RPMI8226 (cell line): ENCODE measurements at regions not wholly inside any gene's neighbourhood (a gene's known extent, or its start where the extent isn't known, plus 50 kb on each side); places are given as distances from the start of the nearest gene placed in this dataset.
"Not testable (repeated sequence)": the region's sequence is repeated elsewhere in the genome, so short reads cannot be mapped to it uniquely, and the experiment has no call there.

Source experiments
- DNase-seq: peaks from one replicate; pipeline ENCODE4 v3.0.0-alpha.2; 2015

- DNase-seq: no peak
These were observed 144.3 kb upstream of the KCNE2 start for GRCh38 chr21:34219334-34220060.

- no peak for DNase-seq
These were observed 143.1 kb upstream of the KCNE2 start for GRCh38 chr21:34220556-34221195.

GRCh38 chr21:34221331-34222030 is 142.3 kb upstream of the KCNE2 start:
- no peak for DNase-seq

GRCh38 chr21:34222031-34222335 is 141.8 kb upstream of the KCNE2 start:
- DNase-seq: no peak

GRCh38 chr21:34223376-34223775 is 140.4 kb upstream of the KCNE2 start:
- DNase-seq: no peak

GRCh38 chr21:34227386-34227852 is 136.4 kb upstream of the KCNE2 start:
- no peak for DNase-seq

GRCh38 chr21:34228792-34229191 is 135.0 kb upstream of the KCNE2 start:
- DNase-seq: no peak

- no peak for DNase-seq
These were observed 134.5 kb upstream of the KCNE2 start for GRCh38 chr21:34229353-34229752.

GRCh38 chr21:34233741-34234140 is 130.1 kb upstream of the KCNE2 start:
- not testable (repeated sequence) for DNase-seq

GRCh38 chr21:34235514-34235913 is 128.3 kb upstream of the KCNE2 start:
- DNase-seq: no peak

- DNase-seq: no peak
These were observed 120.8 kb upstream of the KCNE2 start for GRCh38 chr21:34242973-34243372.

- DNase-seq: peak; percentile 32
These were observed 120.2 kb upstream of the KCNE2 start for GRCh38 chr21:34243562-34243961.

- no peak for DNase-seq
These were observed 111.1 kb upstream of the KCNE2 start for GRCh38 chr21:34252751-34253150.

- no peak for DNase-seq
These were observed 108.7 kb upstream of the KCNE2 start for GRCh38 chr21:34255073-34255472.

- DNase-seq: no peak
These were observed 103.4 kb upstream of the KCNE2 start for GRCh38 chr21:34260277-34261008.

- DNase-seq: no peak
These were observed 101.9 kb upstream of the KCNE2 start for GRCh38 chr21:34261841-34262468.

GRCh38 chr21:34262469-34262845 is 101.3 kb upstream of the KCNE2 start:
- DNase-seq: no peak

GRCh38 chr21:34263629-34264028 is 100.2 kb upstream of the KCNE2 start:
- no peak for DNase-seq

- DNase-seq: no peak
These were observed 97.5 kb upstream of the KCNE2 start for GRCh38 chr21:34266351-34266750.

- no peak for DNase-seq
These were observed 95.3 kb upstream of the KCNE2 start for GRCh38 chr21:34268493-34268892.

GRCh38 chr21:34270411-34270810 is 93.4 kb upstream of the KCNE2 start:
- no peak for DNase-seq

- no peak for DNase-seq
These were observed 92.5 kb upstream of the KCNE2 start for GRCh38 chr21:34271189-34271851.
